Panc1 (cell line): ENCODE measurements at regions not wholly inside any gene's neighbourhood (a gene's known extent, or its start where the extent isn't known, plus 50 kb on each side); places are given as distances from the start of the nearest gene placed in this dataset.
"Not testable (repeated sequence)": the region's sequence is repeated elsewhere in the genome, so short reads cannot be mapped to it uniquely, and the experiment has no call there.

ENCODE experiments used
- ATAC-seq: fragments of 200-7000 bp; cut with Tn5 transposase; 2 replicates; pipeline ENCODE4 v1.9.1; 2020; ENCODE audit warnings: mild to moderate bottlenecking, moderate library complexity
- BruUV-seq: library from RNA; stranded (reverse); fragments of 400-500 nt; replicated peaks from 2 replicates; lab custom pipeline; 2021; lab: Mats Ljungman, UMichigan
- CTCF ChIA-PET: fragments of 300-600 bp; sonication (Branson Sonifier 250); formaldehyde crosslinking; loops from one replicate; lab custom pipeline; 2022; ENCODE audit warnings: antibody characterized with exemption; lab: Charles Lee
- POLR2A ChIA-PET: fragments of 300-600 bp; sonication (Branson Sonifier 250); formaldehyde crosslinking; loops from one replicate; lab custom pipeline; 2022; ENCODE audit warnings: antibody characterized with exemption; lab: Charles Lee
- DNase-seq: peaks from one replicate; pipeline ENCODE4 v3.0.0-alpha.2; 2010; ENCODE audit warnings: low read depth, low spot score
- H3K27ac ChIP-seq: 2 replicates; pipeline ENCODE4 v1.5.1; 2011; ENCODE audit warnings: mild to moderate bottlenecking, low read length, inconsistent platforms
- H3K27me3 ChIP-seq: fragments of 200-500 bp; sonication (Bioruptor generic); 2 replicates; pipeline ENCODE4 v1.6.0; 2014; ENCODE audit warnings: low read length, inconsistent platforms; ENCODE audit not compliant: control insufficient read depth, insufficient read depth
- H3K36me3 ChIP-seq: fragments of 200-500 bp; sonication (Bioruptor generic); 2 replicates; pipeline ENCODE4 v1.5.1; 2014; ENCODE audit warnings: inconsistent platforms, mild to moderate bottlenecking, low read length, moderate library complexity; ENCODE audit not compliant: control insufficient read depth, insufficient read depth
- H3K4me1 ChIP-seq: 2 replicates; pipeline ENCODE4 v1.5.1; 2011; ENCODE audit warnings: inconsistent platforms, mild to moderate bottlenecking, low read length, moderate library complexity; ENCODE audit not compliant: control insufficient read depth, insufficient read depth
- H3K4me3 ChIP-seq, 2 experiments: 2 replicates each; pipeline ENCODE4 v1.5.1; 2011 to 2012; ENCODE audit warnings: low read depth in 2 of 2, low read length in 2 of 2, mild to moderate bottlenecking in 2 of 2, inconsistent platforms in 1 of 2, moderate library complexity in 1 of 2
- H3K9me3 ChIP-seq: fragments of 200-500 bp; sonication (Bioruptor generic); 2 replicates; pipeline ENCODE4 v1.5.1; 2014; ENCODE audit warnings: low read depth, mild to moderate bottlenecking, inconsistent platforms, low read length, moderate library complexity; ENCODE audit not compliant: control insufficient read depth, insufficient read depth
- CTCF ChIP-seq: fragments of 450-650 bp; IDR thresholded peaks from 2 replicates; pipeline ENCODE4 v1.5.1; 2017; ENCODE audit warnings: mild to moderate bottlenecking
- POLR2AphosphoS5 ChIP-seq: IDR thresholded peaks from 2 replicates; pipeline ENCODE4 v1.6.1; 2012; ENCODE audit warnings: mild to moderate bottlenecking, low read depth, low read length, moderate library complexity
- REST ChIP-seq, 2 experiments: IDR thresholded peaks; 2 replicates each; pipeline ENCODE4 v1.6.1; 2011 to 2012; ENCODE audit warnings: low read depth in 2 of 2, control low read depth in 1 of 2, low read length in 1 of 2, mild to moderate bottlenecking in 1 of 2, moderate library complexity in 1 of 2; ENCODE audit not compliant: insufficient read depth in 1 of 2
- SIN3A ChIP-seq: IDR thresholded peaks from 2 replicates; pipeline ENCODE4 v1.6.1; 2012; ENCODE audit warnings: low read depth, mild to moderate bottlenecking, low read length, moderate library complexity, borderline replicate concordance; ENCODE audit not compliant: insufficient read depth
- TCF7L2 ChIP-seq: IDR thresholded peaks from 2 replicates; pipeline ENCODE4 v1.6.1; 2011; ENCODE audit warnings: mild to moderate bottlenecking, low read depth, low read length, inconsistent platforms
- in situ Hi-C: cut with HindIII; loops from 2 replicates; pipeline ENCODE4 v1.10.0; 2016; ENCODE audit warnings: low sequenced_read_pairs, low pct_unique_long_range_greater_than_20kb
- intact Hi-C: fragments of 100-400 bp; cut with micrococcal nuclease; formaldehyde crosslinking; loops from one replicate; pipeline ENCODE4 v1.10.0; 2022; ENCODE audit not compliant: unreplicated experiment

GRCh38 chr2:5618271-5618670, 73.9 kb upstream of the SOX11 start:
- TF ChIP-seq SIN3A = no peak
- TF ChIP-seq TCF7L2 = no peak
- no peak for TF ChIP-seq CTCF
- TF ChIP-seq POLR2AphosphoS5 = no peak
- TF ChIP-seq REST (IDR thresholded peaks at IDR 0.05; ENCODE audit: insufficient read depth in 1 of 2, low read depth in 2 of 2, low read length in 1 of 2) = no peak
- ChIA-PET CTCF (no interaction called here), POLR2A (no interaction called here)
- Histone ChIP-seq H3K36me3 (no peaks in the 10 kb centered on the region), H3K4me1 (no peaks in the 10 kb centered on the region), H3K27me3 (no peaks in the 10 kb centered on the region), H3K9me3 (no peaks in the 10 kb centered on the region), H3K27ac (no peak overlapping the region), H3K4me3 (no peak overlapping the region)
- DNase-seq (no peak), ATAC-seq (no peak)
- intact Hi-C loops (no loop called here), in situ Hi-C loops (no loop called here)
- BruUV-seq = no TSS peak

- not testable (repeated sequence) for ATAC-seq, DNase-seq
These were observed 66.6 kb upstream of the SOX11 start for GRCh38 chr2:5625556-5626065.

GRCh38 chr2:5628484-5628883, 63.7 kb upstream of the SOX11 start:
- H3K9me3 ChIP-seq, H3K4me3 ChIP-seq, H3K4me1 ChIP-seq, BruUV-seq, POLR2A ChIA-PET, intact Hi-C loops, H3K36me3 ChIP-seq, CTCF ChIA-PET, H3K27me3 ChIP-seq, DNase-seq, in situ Hi-C loops, ATAC-seq, H3K27ac ChIP-seq: not testable (repeated sequence)

More at GRCh38 chr2:5625556-5626065, 66.6 kb upstream of the SOX11 start:
- H3K9me3 ChIP-seq, BruUV-seq, CTCF ChIA-PET, in situ Hi-C loops, H3K4me3 ChIP-seq, H3K27me3 ChIP-seq, H3K4me1 ChIP-seq, intact Hi-C loops, POLR2A ChIA-PET, H3K36me3 ChIP-seq, H3K27ac ChIP-seq: not testable (repeated sequence)
- TF ChIP-seq CTCF = peak; percentile 11; the same call in 1 of the 2 replicates

- DNase-seq, H3K27me3 ChIP-seq, H3K9me3 ChIP-seq, in situ Hi-C loops, H3K36me3 ChIP-seq, BruUV-seq, intact Hi-C loops, ATAC-seq, H3K4me1 ChIP-seq, H3K4me3 ChIP-seq, CTCF ChIA-PET, H3K27ac ChIP-seq, POLR2A ChIA-PET: not testable (repeated sequence)
These were observed 62.7 kb upstream of the SOX11 start for GRCh38 chr2:5629510-5629909.

- BruUV-seq, H3K4me1 ChIP-seq, H3K27me3 ChIP-seq, ATAC-seq, H3K36me3 ChIP-seq, intact Hi-C loops, POLR2A ChIA-PET, H3K9me3 ChIP-seq, H3K4me3 ChIP-seq, CTCF ChIA-PET, in situ Hi-C loops, DNase-seq, H3K27ac ChIP-seq: not testable (repeated sequence)
These were observed 55.1 kb upstream of the SOX11 start for GRCh38 chr2:5637051-5637450.
